GM23338 (cell line): ENCODE measurements at regions not wholly inside any gene's neighbourhood (a gene's known extent, or its start where the extent isn't known, plus 50 kb on each side); places are given as distances from the start of the nearest gene placed in this dataset.

Experiments
- ATAC-seq: fragments of 200-7000 bp; cut with Tn5 transposase; 3 replicates; pipeline ENCODE4 v1.9.1; 2020
- DNase-seq: peaks from one replicate; pipeline ENCODE4 v3.0.0-alpha.2; 2015; ENCODE audit warnings: low spot score
- H2AFZ ChIP-seq: fragments of 200-600 bp; sonication (generic); 2 replicates; pipeline ENCODE4 v1.8.0; 2016; ENCODE audit warnings: antibody characterized with exemption, mild to moderate bottlenecking, moderate library complexity
- H3F3A ChIP-seq: fragments of 200-600 bp; sonication (generic); replicated peaks from 2 replicates; pipeline ENCODE4 v1.8.0; 2017; ENCODE audit warnings: antibody characterized with exemption, mixed run types, low read depth
- H3K27ac ChIP-seq: fragments of 200-600 bp; sonication (generic); 2 replicates; pipeline ENCODE4 v1.6.1; 2016; ENCODE audit warnings: low read depth
- H3K27me3 ChIP-seq: fragments of 200-600 bp; sonication (generic); 2 replicates; pipeline ENCODE4 v1.8.0; 2016; ENCODE audit warnings: mild to moderate bottlenecking, mixed run types, moderate library complexity; ENCODE audit not compliant: insufficient read depth
- H3K36me3 ChIP-seq: fragments of 200-600 bp; sonication (generic); 2 replicates; pipeline ENCODE4 v1.8.0; 2016; ENCODE audit warnings: mild to moderate bottlenecking; ENCODE audit not compliant: insufficient read depth
- H3K4me1 ChIP-seq: fragments of 200-600 bp; sonication (generic); 2 replicates; pipeline ENCODE4 v1.8.0; 2016; ENCODE audit warnings: mild to moderate bottlenecking, moderate library complexity; ENCODE audit not compliant: insufficient read depth
- H3K4me2 ChIP-seq: fragments of 200-600 bp; sonication (generic); 2 replicates; pipeline ENCODE4 v1.7.1; 2017; ENCODE audit warnings: mixed run types
- H3K4me3 ChIP-seq: fragments of 200-600 bp; sonication (generic); 2 replicates; pipeline ENCODE4 v1.6.1; 2016; ENCODE audit warnings: mixed run types
- H3K79me2 ChIP-seq: fragments of 200-600 bp; sonication (generic); replicated peaks from 2 replicates; pipeline ENCODE4 v1.8.0; 2017; ENCODE audit warnings: mild to moderate bottlenecking; ENCODE audit not compliant: insufficient read depth
- H3K9me2 ChIP-seq: fragments of 200-600 bp; sonication (generic); 2 replicates; pipeline ENCODE4 v1.8.0; 2017; ENCODE audit not compliant: insufficient read depth
- H4K20me1 ChIP-seq: fragments of 200-600 bp; sonication (generic); replicated peaks from 2 replicates; pipeline ENCODE4 v1.8.0; 2017; ENCODE audit warnings: mild to moderate bottlenecking; ENCODE audit not compliant: insufficient read depth
- H3K27ac Mint-ChIP-seq: 2 replicates; pipeline ENCODE4 v1.8.0; 2020; ENCODE audit warnings: inconsistent platforms, mild to moderate bottlenecking, moderate library complexity, mixed read lengths
- H3K27me3 Mint-ChIP-seq: 3 replicates; pipeline ENCODE4 v1.8.0; 2022; ENCODE audit warnings: low read depth, mild to moderate bottlenecking, moderate library complexity, mixed read lengths, inconsistent platforms; ENCODE audit not compliant: insufficient read depth, poor library complexity
- H3K36me3 Mint-ChIP-seq: 3 replicates; pipeline ENCODE4 v1.8.0; 2021; ENCODE audit warnings: low read depth, mild to moderate bottlenecking, inconsistent platforms, moderate library complexity, mixed read lengths
- H3K4me1 Mint-ChIP-seq: 3 replicates; pipeline ENCODE4 v1.8.0; 2020; ENCODE audit warnings: mild to moderate bottlenecking, inconsistent platforms, mixed read lengths
- H3K4me3 Mint-ChIP-seq: 3 replicates; pipeline ENCODE4 v1.8.0; 2021; ENCODE audit warnings: moderate library complexity, mild to moderate bottlenecking, inconsistent platforms, mixed read lengths
- H3K9me3 Mint-ChIP-seq: 3 replicates; pipeline ENCODE4 v1.8.0; 2020; ENCODE audit warnings: moderate library complexity, mild to moderate bottlenecking, inconsistent platforms, mixed read lengths
- CREB1 ChIP-seq: fragments of 250-450 bp; sonication (Bioruptor Pico); IDR thresholded peaks from 2 replicates; pipeline ENCODE4 v1.5.0; 2020; ENCODE audit warnings: low read depth, mild to moderate bottlenecking, moderate library complexity
- ETS1 ChIP-seq: IDR thresholded peaks from 2 replicates; pipeline ENCODE4 v1.6.1; 2016; ENCODE audit warnings: antibody characterized with exemption
- EZH2 ChIP-seq: fragments of 200-600 bp; sonication (generic); IDR thresholded peaks from one replicate; pipeline ENCODE4 v1.8.0; 2017; ENCODE audit warnings: antibody characterized with exemption, mild to moderate bottlenecking, low read depth; ENCODE audit not compliant: unreplicated experiment
- EZH2phosphoT487 ChIP-seq: fragments of 200-600 bp; sonication (generic); IDR thresholded peaks from one replicate; pipeline ENCODE4 v1.8.1; 2018; ENCODE audit warnings: antibody characterized with exemption; ENCODE audit not compliant: unreplicated experiment
- POLR2AphosphoS5 ChIP-seq: IDR thresholded peaks from 2 replicates; pipeline ENCODE4 v1.6.1; 2016; ENCODE audit warnings: antibody characterized with exemption, low read depth
- TF ChIP-seq, protein P1 (sequence below): fragments of 250-450 bp; sonication (Bioruptor Pico); IDR thresholded peaks from 2 replicates; pipeline ENCODE4 v1.5.0; 2020; ENCODE audit warnings: mild to moderate bottlenecking, moderate library complexity

DNA sequence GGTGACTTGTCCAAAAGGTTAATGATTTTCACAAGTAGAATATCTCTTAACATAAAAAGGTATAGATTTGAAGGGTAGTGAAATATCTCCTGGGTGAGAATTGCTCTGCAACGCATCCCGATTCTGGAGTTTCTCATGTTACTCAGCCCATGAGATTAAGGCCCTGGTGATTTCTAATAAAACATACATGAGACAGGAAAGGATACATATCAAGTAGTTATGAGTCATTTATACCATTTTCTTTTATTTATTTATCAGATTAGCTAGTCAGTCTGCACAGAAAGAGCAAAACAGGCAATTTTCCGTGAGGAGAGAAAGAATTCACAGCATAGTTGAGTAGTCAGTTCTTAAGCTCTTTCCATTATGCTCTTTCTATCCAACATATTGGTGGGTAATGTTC lies 535.6 kb upstream of the ATP2B1 start (continued):
- TF ChIP-seq CREB1 (CRISPR knock-in tag) = no peak

DNA sequence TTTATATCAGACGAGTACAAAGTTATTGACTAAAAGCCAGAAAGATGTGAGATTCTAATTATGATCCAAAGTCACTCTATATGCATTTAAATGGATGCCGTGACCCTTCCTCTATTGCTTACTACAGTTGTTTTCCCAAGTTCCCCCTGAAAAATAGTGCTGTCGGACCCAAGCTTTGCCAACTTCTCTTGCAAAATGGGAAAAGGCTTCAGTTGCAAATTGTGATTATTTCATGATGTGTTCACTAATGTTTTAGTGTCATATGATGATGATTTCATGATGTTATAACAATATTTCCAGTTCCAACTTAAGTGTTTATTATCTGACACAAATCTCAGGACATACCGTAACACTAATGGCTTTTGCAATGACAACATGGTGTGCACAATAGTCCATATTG lies 534.6 kb upstream of the ATP2B1 start:
- Histone ChIP-seq H3F3A (no peaks in the 10 kb centered on the region), H3K4me1 (no peaks in the 10 kb centered on the region), H3K9me2 (no peaks in the 10 kb centered on the region), H3K79me2 (no peaks in the 10 kb centered on the region), H3K36me3 (no peaks in the 10 kb centered on the region), H4K20me1 (no peaks in the 10 kb centered on the region), H3K4me3 (no peak overlapping the region), H3K4me2 (no peak overlapping the region), H3K27ac (no peak overlapping the region), H2AFZ (no peak overlapping the region), H3K27me3 (no peaks in the 10 kb centered on the region)
- TF ChIP-seq EZH2phosphoT487 (no peak), ETS1 (no peak), EZH2 (no peak), POLR2AphosphoS5 (no peak)
- TF ChIP-seq, protein P1, sequence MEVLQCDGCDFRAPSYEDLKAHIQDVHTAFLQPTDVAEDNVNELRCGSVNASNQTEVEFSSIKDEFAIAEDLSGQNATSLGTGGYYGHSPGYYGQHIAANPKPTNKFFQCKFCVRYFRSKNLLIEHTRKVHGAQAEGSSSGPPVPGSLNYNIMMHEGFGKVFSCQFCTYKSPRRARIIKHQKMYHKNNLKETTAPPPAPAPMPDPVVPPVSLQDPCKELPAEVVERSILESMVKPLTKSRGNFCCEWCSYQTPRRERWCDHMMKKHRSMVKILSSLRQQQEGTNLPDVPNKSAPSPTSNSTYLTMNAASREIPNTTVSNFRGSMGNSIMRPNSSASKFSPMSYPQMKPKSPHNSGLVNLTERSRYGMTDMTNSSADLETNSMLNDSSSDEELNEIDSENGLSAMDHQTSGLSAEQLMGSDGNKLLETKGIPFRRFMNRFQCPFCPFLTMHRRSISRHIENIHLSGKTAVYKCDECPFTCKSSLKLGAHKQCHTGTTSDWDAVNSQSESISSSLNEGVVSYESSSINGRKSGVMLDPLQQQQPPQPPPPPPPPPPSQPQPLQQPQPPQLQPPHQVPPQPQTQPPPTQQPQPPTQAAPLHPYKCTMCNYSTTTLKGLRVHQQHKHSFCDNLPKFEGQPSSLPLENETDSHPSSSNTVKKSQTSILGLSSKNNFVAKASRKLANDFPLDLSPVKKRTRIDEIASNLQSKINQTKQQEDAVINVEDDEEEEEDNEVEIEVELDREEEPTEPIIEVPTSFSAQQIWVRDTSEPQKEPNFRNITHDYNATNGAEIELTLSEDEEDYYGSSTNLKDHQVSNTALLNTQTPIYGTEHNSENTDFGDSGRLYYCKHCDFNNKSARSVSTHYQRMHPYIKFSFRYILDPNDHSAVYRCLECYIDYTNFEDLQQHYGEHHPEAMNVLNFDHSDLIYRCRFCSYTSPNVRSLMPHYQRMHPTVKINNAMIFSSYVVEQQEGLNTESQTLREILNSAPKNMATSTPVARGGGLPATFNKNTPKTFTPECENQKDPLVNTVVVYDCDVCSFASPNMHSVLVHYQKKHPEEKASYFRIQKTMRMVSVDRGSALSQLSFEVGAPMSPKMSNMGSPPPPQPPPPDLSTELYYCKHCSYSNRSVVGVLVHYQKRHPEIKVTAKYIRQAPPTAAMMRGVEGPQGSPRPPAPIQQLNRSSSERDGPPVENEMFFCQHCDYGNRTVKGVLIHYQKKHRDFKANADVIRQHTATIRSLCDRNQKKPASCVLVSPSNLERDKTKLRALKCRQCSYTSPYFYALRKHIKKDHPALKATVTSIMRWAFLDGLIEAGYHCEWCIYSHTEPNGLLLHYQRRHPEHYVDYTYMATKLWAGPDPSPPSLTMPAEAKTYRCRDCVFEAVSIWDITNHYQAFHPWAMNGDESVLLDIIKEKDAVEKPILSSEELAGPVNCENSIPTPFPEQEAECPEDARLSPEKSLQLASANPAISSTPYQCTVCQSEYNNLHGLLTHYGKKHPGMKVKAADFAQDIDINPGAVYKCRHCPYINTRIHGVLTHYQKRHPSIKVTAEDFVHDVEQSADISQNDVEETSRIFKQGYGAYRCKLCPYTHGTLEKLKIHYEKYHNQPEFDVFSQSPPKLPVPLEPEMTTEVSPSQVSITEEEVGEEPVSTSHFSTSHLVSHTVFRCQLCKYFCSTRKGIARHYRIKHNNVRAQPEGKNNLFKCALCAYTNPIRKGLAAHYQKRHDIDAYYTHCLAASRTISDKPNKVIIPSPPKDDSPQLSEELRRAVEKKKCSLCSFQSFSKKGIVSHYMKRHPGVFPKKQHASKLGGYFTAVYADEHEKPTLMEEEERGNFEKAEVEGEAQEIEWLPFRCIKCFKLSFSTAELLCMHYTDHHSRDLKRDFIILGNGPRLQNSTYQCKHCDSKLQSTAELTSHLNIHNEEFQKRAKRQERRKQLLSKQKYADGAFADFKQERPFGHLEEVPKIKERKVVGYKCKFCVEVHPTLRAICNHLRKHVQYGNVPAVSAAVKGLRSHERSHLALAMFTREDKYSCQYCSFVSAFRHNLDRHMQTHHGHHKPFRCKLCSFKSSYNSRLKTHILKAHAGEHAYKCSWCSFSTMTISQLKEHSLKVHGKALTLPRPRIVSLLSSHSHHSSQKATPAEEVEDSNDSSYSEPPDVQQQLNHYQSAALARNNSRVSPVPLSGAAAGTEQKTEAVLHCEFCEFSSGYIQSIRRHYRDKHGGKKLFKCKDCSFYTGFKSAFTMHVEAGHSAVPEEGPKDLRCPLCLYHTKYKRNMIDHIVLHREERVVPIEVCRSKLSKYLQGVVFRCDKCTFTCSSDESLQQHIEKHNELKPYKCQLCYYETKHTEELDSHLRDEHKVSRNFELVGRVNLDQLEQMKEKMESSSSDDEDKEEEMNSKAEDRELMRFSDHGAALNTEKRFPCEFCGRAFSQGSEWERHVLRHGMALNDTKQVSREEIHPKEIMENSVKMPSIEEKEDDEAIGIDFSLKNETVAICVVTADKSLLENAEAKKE (CRISPR knock-in tag) = no peak
- H3K27ac Mint-ChIP-seq = no peak overlapping the region
- H3K27me3 Mint-ChIP-seq = no peaks in the 10 kb centered on the region
- no peaks in the 10 kb centered on the region for H3K4me1 Mint-ChIP-seq
- DNase-seq (no peak), ATAC-seq (no peak)
- H3K36me3 Mint-ChIP-seq = no peaks in the 10 kb centered on the region
- H3K4me3 Mint-ChIP-seq = no peak overlapping the region
- peaks cover 3% of the 10 kb centered on the region; the same call in 1 of the 3 replicates for H3K9me3 Mint-ChIP-seq
